Renal cortical epithelial cell (primary cell): ENCODE measurements at regions not wholly inside any gene's neighbourhood (a gene's known extent, or its start where the extent isn't known, plus 50 kb on each side); places are given as distances from the start of the nearest gene placed in this dataset.

Experiments
- DNase-seq: peaks from one replicate; pipeline ENCODE4 v3.0.0-alpha.2; 2011; ENCODE audit warnings: low read depth

GRCh38 chr3:189049458-189050236 is 122.1 kb upstream of the TPRG1 start:
- peak; percentile 11 for DNase-seq

- DNase-seq, result no peak
Observed at GRCh38 chr3:189053322-189053721, 118.4 kb upstream of the TPRG1 start.

- no peak for DNase-seq
Observed at GRCh38 chr3:189056646-189057335, 115.0 kb upstream of the TPRG1 start.

- DNase-seq, result no peak
Observed at GRCh38 chr3:189057369-189057768, 114.4 kb upstream of the TPRG1 start.

DNA sequence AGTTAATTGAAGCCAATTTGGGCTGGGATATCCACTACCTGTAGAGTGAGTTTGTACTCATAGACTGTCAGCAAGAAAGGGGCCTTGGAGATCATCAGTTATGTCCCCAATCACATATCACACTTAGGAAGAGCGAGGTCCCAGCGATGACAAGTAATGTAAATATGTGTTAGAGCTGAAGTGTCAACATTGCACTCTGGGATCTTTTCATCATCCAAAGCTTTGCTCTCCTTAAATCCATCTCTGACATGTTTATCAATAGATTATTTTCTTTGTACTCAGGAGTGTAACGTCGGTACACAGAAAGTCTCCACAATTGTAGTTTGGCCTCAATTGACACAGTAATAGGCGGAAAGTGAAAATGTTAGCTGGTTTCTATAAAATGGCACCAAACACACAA is 113.7 kb upstream of the TPRG1 start:
- no peak for DNase-seq

DNA sequence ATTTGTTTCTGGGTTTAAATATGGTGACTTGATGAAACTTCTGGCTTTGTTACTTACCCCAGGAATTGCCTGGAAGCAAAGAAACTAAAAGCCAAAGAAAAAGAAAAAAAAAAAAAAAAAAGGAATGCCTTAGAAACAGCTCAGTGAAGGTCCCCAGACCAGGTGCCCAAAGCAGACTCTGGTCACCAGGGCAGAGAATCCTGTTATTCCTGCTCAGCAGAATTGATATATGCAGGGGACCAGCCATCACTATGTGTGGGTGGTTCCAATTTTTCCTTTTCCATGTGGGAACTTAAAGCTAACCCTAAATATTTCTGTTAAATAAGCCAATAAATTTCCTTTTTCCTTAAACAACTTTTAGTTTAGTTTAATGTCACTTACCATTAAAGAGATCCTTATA is 100.8 kb upstream of the TPRG1 start:
- DNase-seq, result no peak

DNA sequence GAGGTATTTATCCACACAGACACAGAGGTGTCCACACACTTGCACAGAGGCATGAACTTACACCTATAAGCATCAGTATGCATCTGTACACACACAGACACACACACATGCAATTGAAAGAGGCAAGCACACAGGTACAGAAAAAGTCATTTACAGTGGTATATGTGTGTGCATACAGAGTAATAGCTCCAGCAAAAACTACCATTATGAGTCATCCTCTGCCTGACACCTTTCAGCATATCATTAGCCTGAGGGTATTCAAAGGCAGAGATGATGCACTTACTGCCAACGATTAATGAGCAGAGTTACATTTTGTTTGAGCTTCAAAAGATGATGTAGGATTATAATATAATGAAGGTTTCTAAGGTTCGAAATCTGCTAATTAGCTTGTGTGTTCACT is 100.3 kb upstream of the TPRG1 start:
- peak; percentile 63 for DNase-seq

GRCh38 chr3:189076449-189076848 is 95.3 kb upstream of the TPRG1 start:
- DNase-seq, result no peak

- DNase-seq, result no peak
Observed at GRCh38 chr3:189080745-189081144, 91.0 kb upstream of the TPRG1 start.

- DNase-seq, result no peak
Observed at GRCh38 chr3:189082666-189083427, 88.9 kb upstream of the TPRG1 start.

DNA sequence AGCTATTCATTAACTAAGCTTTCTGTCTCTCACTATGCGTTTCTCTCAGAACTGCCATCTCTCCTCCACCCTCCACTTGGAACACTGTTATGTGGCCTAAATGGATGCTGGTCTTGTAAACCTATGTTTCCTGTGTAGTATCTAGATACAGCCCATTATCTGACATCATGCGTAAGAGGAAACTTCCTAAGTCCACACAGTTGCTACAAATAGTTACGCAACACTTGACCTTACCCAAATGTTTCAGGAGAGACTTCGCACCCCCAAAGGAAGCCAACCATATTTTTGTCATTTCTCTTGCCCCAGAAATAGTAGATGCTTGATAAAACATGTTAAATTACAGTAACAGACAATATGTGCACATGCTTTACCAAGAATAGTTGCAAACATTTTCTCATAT is 87.2 kb upstream of the TPRG1 start:
- DNase-seq, result no peak

GRCh38 chr3:189092547-189092946 is 79.2 kb upstream of the TPRG1 start:
- DNase-seq, result no peak

DNA sequence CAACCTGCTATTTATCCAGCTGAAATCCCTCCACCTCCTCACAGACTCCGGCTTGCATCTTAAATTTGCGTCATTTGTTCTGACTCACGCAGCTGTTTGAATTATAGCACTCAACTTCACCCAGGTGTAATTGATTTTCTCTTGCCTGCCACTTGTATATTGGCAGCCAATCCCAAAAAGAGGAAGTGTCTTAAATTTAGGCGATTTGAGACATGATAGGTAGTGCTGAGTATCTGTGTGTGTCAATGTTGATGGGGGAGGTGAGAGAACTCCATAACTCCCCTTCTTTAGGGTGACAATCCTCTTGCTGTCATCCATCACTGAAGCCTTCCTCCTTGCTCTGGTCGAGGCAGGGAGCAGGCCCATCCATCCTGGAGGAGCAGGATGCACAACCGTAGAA is 77.2 kb upstream of the TPRG1 start:
- no peak for DNase-seq

GRCh38 chr3:189096092-189096491 is 75.7 kb upstream of the TPRG1 start:
- DNase-seq, result no peak

GRCh38 chr3:189099031-189099471 is 72.7 kb upstream of the TPRG1 start:
- DNase-seq, result no peak

DNA sequence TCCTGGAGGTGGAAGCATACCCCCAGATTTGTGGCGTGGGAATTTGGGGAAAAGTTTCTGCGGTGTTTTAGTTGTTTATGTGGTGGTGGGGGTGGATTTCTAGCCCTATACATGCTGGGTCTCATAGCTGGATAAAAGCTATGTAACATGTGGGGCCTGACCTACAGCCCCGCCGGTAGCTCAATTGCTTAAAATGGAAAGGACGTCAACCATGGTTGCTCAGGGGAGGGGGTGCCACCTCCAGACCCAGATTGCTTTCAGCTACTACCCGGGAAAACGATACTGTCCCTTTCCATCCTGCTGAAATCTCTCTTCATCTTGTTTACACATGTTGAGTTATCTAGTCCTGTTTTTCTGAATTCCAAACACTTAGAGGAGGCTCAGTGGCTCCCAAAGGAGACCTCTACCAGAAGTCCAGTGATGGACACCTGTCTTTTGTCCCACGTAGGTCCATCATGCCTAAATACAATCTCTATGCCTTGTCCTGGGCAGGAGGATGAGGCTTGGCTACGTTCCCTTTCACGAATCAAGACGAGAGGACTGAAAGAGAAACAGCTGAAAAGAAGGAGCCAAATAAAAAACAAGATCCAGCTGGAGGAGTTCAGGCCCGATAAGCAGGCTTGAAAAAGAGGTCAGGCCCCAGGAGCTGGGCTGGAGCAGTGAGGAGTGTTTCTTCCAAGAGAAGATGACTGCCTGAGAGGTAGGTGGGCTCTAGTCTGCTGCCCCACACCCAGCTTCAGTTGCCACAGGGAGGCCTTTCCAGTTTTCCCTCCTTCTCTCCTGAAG is 72.1 kb upstream of the TPRG1 start:
- no peak for DNase-seq

DNA sequence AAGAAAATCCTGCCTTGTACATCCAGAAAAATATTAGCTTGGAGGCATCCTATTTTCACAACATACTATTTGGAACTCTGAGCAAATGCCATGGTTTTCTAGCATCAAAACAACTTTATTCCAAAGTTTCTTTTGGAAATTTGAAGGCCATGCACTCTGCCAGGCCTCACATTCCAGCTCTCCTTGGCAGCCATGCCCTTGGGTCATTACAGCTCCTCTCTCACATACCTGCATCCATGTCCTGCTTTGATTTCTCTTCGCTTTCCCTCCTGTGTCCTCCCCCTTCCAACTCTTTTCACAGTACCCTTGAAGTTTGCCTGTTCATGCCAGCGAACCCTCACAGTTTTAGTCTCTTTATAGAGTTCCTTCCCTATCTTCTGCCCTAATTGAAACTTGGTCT is 70.9 kb upstream of the TPRG1 start:
- no peak for DNase-seq

GRCh38 chr3:189101594-189101993 is 70.2 kb upstream of the TPRG1 start:
- DNase-seq, result no peak

DNA sequence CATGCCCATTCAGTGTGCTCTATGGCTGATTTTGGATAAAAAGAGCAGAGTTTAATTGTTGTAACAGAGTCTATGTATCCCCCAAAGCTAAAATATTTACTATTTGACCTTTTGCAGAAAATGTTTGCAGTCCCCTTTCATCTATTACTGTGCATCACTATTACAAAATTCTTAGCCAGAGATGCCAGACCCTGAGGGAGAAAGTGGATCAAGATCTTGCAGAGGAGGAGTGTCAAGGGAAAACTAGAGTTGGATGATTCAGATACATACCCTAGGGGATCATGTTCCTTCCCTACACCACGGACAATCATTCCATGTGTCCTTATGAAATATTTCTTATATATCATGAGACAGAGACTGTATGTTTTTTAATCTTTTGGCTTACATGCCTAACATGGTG is 68.6 kb upstream of the TPRG1 start:
- no peak for DNase-seq

- no peak for DNase-seq
Observed at GRCh38 chr3:189108067-189108466, 63.7 kb upstream of the TPRG1 start.

DNA sequence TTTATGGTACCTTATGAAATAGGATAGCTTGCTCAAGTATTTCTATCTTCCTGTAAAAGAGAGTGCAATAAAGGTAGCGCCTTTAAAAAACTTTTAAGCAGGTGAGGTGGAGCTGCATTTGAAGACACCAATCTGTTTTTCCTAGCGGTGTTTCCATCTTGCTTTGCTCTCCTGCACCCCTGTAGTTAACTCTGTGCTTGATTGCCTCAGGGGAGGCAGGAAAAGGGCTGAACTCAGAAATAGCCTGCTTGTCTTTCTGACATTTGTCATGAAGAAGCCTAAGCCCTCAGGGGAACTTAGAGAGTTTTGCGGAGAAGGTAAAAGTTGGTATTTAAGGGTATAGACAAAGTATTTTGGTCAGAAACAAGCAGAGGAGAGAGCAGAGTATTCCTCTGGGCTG is 63.0 kb upstream of the TPRG1 start:
- DNase-seq, result no peak

DNA sequence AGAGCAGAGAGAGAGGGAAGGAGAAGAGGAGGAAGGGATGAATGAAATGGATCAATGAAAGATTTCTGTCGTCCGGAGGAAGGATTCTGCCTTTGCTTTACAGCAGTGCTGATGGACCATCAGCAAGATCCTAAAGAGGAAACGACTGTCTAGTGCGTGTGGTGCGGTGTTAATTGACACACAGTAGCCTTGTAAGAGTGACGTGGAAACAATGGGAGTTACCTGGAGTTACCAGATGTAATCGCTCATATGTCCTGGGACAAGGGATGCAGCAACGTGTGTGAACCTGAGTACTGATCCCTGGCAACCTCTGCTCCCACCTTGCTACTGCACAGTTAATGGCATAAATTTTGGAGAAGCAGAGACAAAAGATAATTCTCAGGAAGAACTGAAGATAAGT is 62.6 kb upstream of the TPRG1 start:
- no peak for DNase-seq
